KMS-11 (cell line): ENCODE measurements at regions not wholly inside any gene's neighbourhood (a gene's known extent, or its start where the extent isn't known, plus 50 kb on each side); places are given as distances from the start of the nearest gene placed in this dataset.

Experiments
- H2AFZ ChIP-seq: fragments of 200-600 bp; sonication (generic); 2 replicates; pipeline ENCODE4 v1.6.1; 2016; ENCODE audit warnings: antibody characterized with exemption, mixed run types, low read depth
- H3K27ac ChIP-seq: fragments of 200-600 bp; sonication (generic); 2 replicates; pipeline ENCODE4 v1.6.1; 2016; ENCODE audit warnings: mild to moderate bottlenecking, mixed run types
- H3K27me3 ChIP-seq: fragments of 200-600 bp; sonication (generic); 2 replicates; pipeline ENCODE4 v1.6.1; 2017; ENCODE audit warnings: mild to moderate bottlenecking, low read depth, mixed run types, moderate library complexity; ENCODE audit not compliant: insufficient read depth
- H3K36me3 ChIP-seq: fragments of 200-600 bp; sonication (generic); 2 replicates; pipeline ENCODE4 v1.6.1; 2017; ENCODE audit warnings: mild to moderate bottlenecking, mixed run types; ENCODE audit not compliant: insufficient read depth
- H3K4me1 ChIP-seq: fragments of 200-600 bp; sonication (generic); 2 replicates; pipeline ENCODE4 v1.6.1; 2016; ENCODE audit warnings: mild to moderate bottlenecking, low read depth, mixed run types; ENCODE audit not compliant: poor library complexity, severe bottlenecking
- H3K4me2 ChIP-seq: fragments of 200-600 bp; sonication (generic); 2 replicates; pipeline ENCODE4 v1.7.0; 2016; ENCODE audit warnings: mild to moderate bottlenecking, mixed run types
- H3K4me3 ChIP-seq: fragments of 200-600 bp; sonication (generic); IDR thresholded peaks from 2 replicates; pipeline ENCODE4 v1.6.1; 2017; ENCODE audit warnings: low read depth, low read length, mixed read lengths; ENCODE audit not compliant: insufficient read depth
- H3K79me2 ChIP-seq: fragments of 200-600 bp; sonication (generic); 2 replicates; pipeline ENCODE4 v1.6.1; 2016; ENCODE audit warnings: low read depth, mixed run types; ENCODE audit not compliant: insufficient read depth
- H3K9ac ChIP-seq: fragments of 200-600 bp; sonication (generic); 2 replicates; pipeline ENCODE4 v1.6.1; 2016; ENCODE audit warnings: mild to moderate bottlenecking, mixed run types
- H4K20me1 ChIP-seq: fragments of 200-600 bp; sonication (generic); 2 replicates; pipeline ENCODE4 v1.6.1; 2016; ENCODE audit warnings: mild to moderate bottlenecking, mixed run types; ENCODE audit not compliant: insufficient read depth
- CTCF ChIP-seq: fragments of 200-600 bp; sonication (generic); conservative IDR thresholded peaks from 2 replicates; pipeline ENCODE4 v1.6.1; 2017; ENCODE audit warnings: low read depth, mild to moderate bottlenecking, antibody characterized with exemption, low read length, moderate library complexity, mixed read lengths

GRCh38 chr2:21763501-21763900 is 639.7 kb downstream of the TDRD15 start:
- no peak overlapping the region for H3K4me2 ChIP-seq
- no peaks in the 10 kb centered on the region for H3K4me1 ChIP-seq
- no peaks in the 10 kb centered on the region for H3K27me3 ChIP-seq
- H3K36me3 ChIP-seq = no peaks in the 10 kb centered on the region
- TF ChIP-seq CTCF = no peak
- no peaks in the 10 kb centered on the region for H4K20me1 ChIP-seq
- H2AFZ ChIP-seq = no peak overlapping the region
- H3K4me3 ChIP-seq = no peak overlapping the region
- H3K79me2 ChIP-seq = no peaks in the 10 kb centered on the region
- no peak overlapping the region for H3K9ac ChIP-seq
- H3K27ac ChIP-seq = no peak overlapping the region

- Histone ChIP-seq H3K79me2 (no peaks in the 10 kb centered on the region), H3K9ac (no peak overlapping the region), H2AFZ (no peak overlapping the region), H3K4me2 (no peak overlapping the region), H4K20me1 (no peaks in the 10 kb centered on the region), H3K4me1 (no peaks in the 10 kb centered on the region), H3K36me3 (no peaks in the 10 kb centered on the region), H3K4me3 (no peak overlapping the region), H3K27me3 (no peaks in the 10 kb centered on the region), H3K27ac (no peak overlapping the region)
- no peak for TF ChIP-seq CTCF
These were observed 647.0 kb downstream of the TDRD15 start for GRCh38 chr2:21770787-21771186.

- Histone ChIP-seq H4K20me1 (no peaks in the 10 kb centered on the region), H3K27me3 (no peaks in the 10 kb centered on the region), H3K36me3 (no peaks in the 10 kb centered on the region; the same call in 1 of the 2 replicates), H3K4me2 (no peak overlapping the region), H3K4me3 (no peak overlapping the region), H3K79me2 (no peaks in the 10 kb centered on the region), H3K4me1 (peaks cover 1% of the 10 kb centered on the region), H2AFZ (no peak overlapping the region), H3K27ac (no peak overlapping the region), H3K9ac (no peak overlapping the region)
- no peak for TF ChIP-seq CTCF
These were observed 648.9 kb downstream of the TDRD15 start for GRCh38 chr2:21772624-21773023.

- no peaks in the 10 kb centered on the region for H4K20me1 ChIP-seq
- TF ChIP-seq CTCF = no peak
- no peaks in the 10 kb centered on the region for H3K79me2 ChIP-seq
- H2AFZ ChIP-seq = no peak overlapping the region
- no peak overlapping the region for H3K4me2 ChIP-seq
- H3K9ac ChIP-seq = no peak overlapping the region
- H3K27me3 ChIP-seq = no peaks in the 10 kb centered on the region
- H3K4me3 ChIP-seq = no peak overlapping the region
- no peak overlapping the region for H3K27ac ChIP-seq
- H3K36me3 ChIP-seq = no peaks in the 10 kb centered on the region; the same call in 1 of the 2 replicates
- H3K4me1 ChIP-seq = peaks cover 7% of the 10 kb centered on the region
These were observed 649.4 kb downstream of the TDRD15 start for GRCh38 chr2:21773168-21773567.
